ENCODE measurements at regions not wholly inside any gene's neighbourhood (a gene's known extent, or its start where the extent isn't known, plus 50 kb on each side); places are given as distances from the start of the nearest gene placed in this dataset.

DNA sequence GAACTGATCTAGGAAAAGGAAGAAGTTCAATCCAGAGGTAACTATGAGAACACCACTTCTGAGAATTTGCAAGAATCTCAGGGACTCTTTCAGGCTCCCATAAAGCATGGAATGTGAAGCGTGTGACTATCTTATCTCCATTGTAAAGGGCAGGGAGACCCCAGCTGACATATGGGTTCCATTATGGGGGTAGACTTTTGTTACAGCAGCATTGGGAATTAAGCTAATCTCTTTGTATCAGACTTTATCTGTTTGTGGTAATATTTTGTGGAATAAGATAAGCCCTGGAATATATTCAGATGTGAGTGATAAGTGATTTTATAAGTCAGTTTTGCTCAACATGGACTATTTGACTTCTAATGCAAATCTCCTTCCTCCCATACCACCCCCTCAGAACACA is 468.3 kb downstream of the MEIS1 start:
- H3K4me3 ChIP-seq (ENCODE audit: low read depth, low read length): no peak overlapping the region
- TF ChIP-seq, protein P1, sequence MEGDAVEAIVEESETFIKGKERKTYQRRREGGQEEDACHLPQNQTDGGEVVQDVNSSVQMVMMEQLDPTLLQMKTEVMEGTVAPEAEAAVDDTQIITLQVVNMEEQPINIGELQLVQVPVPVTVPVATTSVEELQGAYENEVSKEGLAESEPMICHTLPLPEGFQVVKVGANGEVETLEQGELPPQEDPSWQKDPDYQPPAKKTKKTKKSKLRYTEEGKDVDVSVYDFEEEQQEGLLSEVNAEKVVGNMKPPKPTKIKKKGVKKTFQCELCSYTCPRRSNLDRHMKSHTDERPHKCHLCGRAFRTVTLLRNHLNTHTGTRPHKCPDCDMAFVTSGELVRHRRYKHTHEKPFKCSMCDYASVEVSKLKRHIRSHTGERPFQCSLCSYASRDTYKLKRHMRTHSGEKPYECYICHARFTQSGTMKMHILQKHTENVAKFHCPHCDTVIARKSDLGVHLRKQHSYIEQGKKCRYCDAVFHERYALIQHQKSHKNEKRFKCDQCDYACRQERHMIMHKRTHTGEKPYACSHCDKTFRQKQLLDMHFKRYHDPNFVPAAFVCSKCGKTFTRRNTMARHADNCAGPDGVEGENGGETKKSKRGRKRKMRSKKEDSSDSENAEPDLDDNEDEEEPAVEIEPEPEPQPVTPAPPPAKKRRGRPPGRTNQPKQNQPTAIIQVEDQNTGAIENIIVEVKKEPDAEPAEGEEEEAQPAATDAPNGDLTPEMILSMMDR (IDR thresholded peaks at IDR 0.05; ENCODE audit: borderline replicate concordance, insufficient read depth, low read depth, low read length): no peak

DNA sequence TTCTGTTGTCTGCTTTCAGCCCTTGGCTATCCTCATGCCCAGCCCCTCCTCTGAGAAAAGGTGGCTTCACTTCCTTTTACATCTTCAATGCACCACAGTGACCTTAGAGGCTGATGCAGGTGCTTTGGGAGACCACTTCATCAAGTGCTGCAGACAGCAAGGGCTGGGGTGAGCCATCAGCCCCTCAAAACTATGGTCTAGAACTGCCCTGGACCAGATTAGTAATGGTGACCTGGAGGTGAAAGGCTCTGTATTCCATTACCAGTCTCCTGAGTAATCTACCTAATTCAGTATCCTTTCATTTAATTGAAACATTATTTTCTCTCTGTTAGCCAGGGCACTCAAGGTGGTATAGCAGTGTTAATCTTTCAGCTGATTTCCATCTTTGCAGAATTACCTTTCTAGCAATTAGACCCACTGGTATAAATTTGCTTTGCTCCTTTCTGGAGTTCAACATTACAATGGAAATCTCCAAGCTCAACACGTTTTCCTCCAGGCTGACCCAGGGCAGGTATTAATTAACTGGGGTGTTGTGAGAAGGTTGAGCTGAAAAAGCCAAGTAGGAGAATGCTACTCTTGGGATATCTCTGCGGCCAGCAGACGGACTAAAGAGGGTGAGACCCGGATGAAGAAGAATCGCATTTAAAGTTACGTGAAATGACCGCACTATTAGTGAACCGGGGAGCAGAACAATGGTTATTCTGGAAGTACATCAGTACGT is 469.0 kb downstream of the MEIS1 start:
- TF ChIP-seq, protein P1 (IDR thresholded peaks at IDR 0.05; ENCODE audit: borderline replicate concordance, insufficient read depth, low read depth, low read length): no peak
- no peak overlapping the region for H3K4me3 ChIP-seq (ENCODE audit: low read depth, low read length)

DNA sequence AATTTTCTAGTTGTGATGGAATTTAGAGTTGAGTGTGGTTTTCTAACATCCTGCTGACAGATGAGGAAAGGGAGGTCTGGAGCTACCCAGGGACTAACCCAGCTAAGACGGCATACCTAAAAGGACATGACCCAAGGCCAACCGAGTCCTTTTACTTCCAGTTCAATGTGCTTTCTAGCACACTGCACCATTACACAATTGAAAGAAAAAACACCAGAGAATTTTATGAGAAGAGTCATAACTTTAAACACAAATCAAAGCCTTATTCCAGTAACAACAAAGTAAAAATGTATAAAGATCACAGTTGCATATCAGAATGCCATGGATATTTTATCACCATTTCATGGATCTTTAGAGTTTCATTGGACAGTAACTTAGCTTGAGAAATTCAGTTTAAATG is 480.3 kb downstream of the MEIS1 start:
- H3K4me3 ChIP-seq (ENCODE audit: low read depth, low read length): no peak overlapping the region
- TF ChIP-seq, protein P1 (IDR thresholded peaks at IDR 0.05; ENCODE audit: borderline replicate concordance, insufficient read depth, low read depth, low read length): no peak

DNA sequence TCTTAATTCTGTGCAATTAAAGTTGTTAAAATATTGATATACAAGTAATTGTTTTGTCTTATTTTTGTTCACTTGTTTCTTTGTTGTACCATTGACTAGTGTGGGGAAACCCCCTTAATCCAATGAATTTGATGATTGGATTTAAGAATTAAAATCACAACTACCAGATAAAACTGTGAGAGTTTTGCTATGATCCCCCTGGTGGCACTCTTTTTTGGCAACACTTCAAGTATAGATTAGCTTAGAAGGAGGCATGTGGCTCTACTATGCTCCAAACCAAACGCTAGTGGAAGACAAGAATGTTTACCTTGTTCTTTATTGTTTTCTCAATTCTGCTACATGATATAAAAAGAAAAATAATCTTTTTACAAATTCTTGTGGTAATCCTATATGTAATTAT is 477.8 kb upstream of the ETAA1 start:
- TF ChIP-seq, protein P1 (IDR thresholded peaks at IDR 0.05; ENCODE audit: borderline replicate concordance, insufficient read depth, low read depth, low read length): no peak

DNA sequence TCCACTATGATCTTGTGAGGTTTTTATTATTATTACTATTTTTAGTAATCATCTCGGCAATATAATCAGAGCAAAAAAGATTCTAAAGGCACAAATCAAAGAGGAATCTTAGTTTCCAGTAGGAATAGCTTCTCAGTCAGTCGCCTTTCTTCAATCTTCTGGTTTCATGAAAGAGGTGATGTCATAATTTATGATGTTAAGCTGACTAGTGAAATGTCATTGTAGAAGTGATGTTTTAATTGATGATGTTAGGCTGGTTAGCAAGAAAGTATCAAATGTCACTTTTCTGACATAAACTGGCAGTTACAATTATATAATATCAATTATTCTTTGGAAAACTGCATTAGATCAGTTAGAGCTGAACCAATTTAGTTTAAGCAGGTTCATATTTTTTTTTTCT is 476.7 kb upstream of the ETAA1 start:
- TF ChIP-seq, protein P1 (IDR thresholded peaks at IDR 0.05; ENCODE audit: borderline replicate concordance, insufficient read depth, low read depth, low read length): no peak
- H3K4me3 ChIP-seq (ENCODE audit: low read depth, low read length): no peak overlapping the region

More for the DNA sequence above, 477.8 kb upstream of the ETAA1 start:
- H3K4me3 ChIP-seq (ENCODE audit: low read depth, low read length): no peak overlapping the region

DNA sequence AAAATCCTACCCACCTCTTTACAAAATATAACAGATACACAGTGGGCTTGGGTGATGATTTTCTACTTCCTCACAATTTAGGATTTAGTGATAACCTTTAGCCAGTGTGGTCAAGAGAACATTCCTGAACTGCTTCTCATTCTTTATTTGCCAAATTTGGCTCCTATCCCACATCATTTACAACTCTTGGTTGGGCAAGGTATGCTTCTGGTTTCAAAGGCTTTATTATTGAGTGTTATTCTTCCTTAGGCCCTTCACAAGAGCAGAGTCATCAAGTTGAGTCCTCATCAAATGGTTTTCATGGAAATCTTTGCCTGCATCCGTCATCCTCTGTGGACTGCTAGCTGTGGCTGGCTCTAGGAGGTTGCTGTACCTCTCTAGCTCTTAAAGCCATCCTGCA is 472.0 kb upstream of the ETAA1 start:
- no peak overlapping the region for H3K4me3 ChIP-seq (ENCODE audit: low read depth, low read length)
- TF ChIP-seq, protein P1 (IDR thresholded peaks at IDR 0.05; ENCODE audit: borderline replicate concordance, insufficient read depth, low read depth, low read length): no peak

DNA sequence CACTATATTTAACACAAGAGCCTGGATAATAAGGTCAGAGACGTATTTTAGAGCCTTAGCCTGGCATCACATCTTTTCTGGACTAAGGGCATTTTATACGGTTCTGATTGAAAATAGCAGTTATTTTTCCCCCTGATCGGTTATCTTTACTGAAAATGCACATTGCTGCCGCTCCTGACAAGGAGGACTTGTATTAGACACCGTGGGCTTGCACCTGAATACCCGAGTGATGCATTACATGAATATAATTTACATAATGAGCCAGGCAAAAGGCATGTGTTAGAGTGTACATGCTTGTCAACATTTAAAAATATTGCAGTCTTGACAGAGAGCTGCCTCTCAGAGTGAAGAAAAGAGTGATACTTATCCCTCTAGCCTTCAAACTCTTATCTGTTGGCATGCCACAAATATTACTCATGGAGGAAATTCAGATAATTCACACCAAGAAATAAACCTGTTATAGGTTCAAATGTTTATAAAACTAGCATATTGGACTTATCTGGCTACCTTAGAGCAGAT is 470.5 kb upstream of the ETAA1 start:
- no peak overlapping the region for H3K4me3 ChIP-seq (ENCODE audit: low read depth, low read length)
- TF ChIP-seq, protein P1 (IDR thresholded peaks at IDR 0.05; ENCODE audit: borderline replicate concordance, insufficient read depth, low read depth, low read length): no peak
